GM23338 (cell line): ENCODE measurements at regions not wholly inside any gene's neighbourhood (a gene's known extent, or its start where the extent isn't known, plus 50 kb on each side); places are given as distances from the start of the nearest gene placed in this dataset.

ENCODE experiments used
- CREB1 ChIP-seq: fragments of 250-450 bp; sonication (Bioruptor Pico); IDR thresholded peaks from 2 replicates; pipeline ENCODE4 v1.5.0; 2020; ENCODE audit warnings: low read depth, mild to moderate bottlenecking, moderate library complexity
- EZH2 ChIP-seq: fragments of 200-600 bp; sonication (generic); IDR thresholded peaks from one replicate; pipeline ENCODE4 v1.8.0; 2017; ENCODE audit warnings: antibody characterized with exemption, mild to moderate bottlenecking, low read depth; ENCODE audit not compliant: unreplicated experiment
- EZH2phosphoT487 ChIP-seq: fragments of 200-600 bp; sonication (generic); IDR thresholded peaks from one replicate; pipeline ENCODE4 v1.8.1; 2018; ENCODE audit warnings: antibody characterized with exemption; ENCODE audit not compliant: unreplicated experiment
- NANOG ChIP-seq: IDR thresholded peaks from 2 replicates; pipeline ENCODE4 v1.6.1; 2016; ENCODE audit warnings: antibody characterized with exemption, borderline replicate concordance
- POLR2AphosphoS5 ChIP-seq: IDR thresholded peaks from 2 replicates; pipeline ENCODE4 v1.6.1; 2016; ENCODE audit warnings: antibody characterized with exemption, low read depth
- TF ChIP-seq, protein P1 (sequence below), 2 experiments: fragments of 200-600 bp in 1 of 2; sonication (generic) in 1 of 2; conservative IDR thresholded peaks; 2 replicates each; pipeline versions ENCODE4 v1.5.1 to v1.6.1; 2016 to 2017; ENCODE audit warnings: antibody characterized with exemption in 2 of 2, low read depth in 2 of 2, mild to moderate bottlenecking in 2 of 2, moderate library complexity in 1 of 2
- TF ChIP-seq, protein P2 (sequence below): IDR thresholded peaks from one replicate; pipeline ENCODE4 v1.6.1; 2018; ENCODE audit warnings: antibody characterized with exemption; ENCODE audit not compliant: unreplicated experiment

DNA sequence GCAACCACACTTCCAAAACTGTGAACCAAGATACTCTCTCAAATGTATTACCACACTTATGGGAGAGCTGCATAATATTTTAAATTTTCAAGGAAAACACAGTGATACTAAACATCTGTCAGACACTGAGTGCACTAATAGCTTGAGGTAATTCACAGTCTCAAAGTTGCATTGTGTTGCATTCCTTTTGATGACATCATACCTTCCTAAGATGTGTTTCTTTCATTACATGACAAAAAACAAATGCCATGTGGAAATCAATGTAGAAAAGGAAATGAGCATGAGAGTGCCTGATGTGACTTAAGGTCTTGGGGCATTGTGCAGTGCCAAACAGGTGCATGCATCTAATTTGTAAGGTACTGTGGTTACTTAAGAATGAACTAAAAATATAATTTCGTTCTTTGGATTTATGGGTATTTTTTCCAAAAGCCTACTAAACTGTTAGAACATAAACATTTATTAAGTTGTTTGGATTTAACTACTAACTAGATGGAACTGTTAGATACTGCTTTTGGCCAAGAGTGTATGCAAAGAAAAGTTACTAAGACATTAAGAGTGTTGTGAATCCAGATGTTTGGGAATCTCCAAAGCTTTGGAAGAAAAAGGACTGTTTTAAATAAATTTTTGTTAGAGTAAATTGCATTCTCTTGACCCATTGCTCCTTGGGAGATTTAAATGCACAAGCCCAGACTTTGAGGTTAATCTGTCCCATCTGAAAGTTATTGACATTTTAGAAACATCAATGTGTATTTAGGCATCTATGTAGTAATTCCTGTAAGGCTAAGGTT is 496.2 kb upstream of the SEMA3D start:
- TF ChIP-seq, protein P1, sequence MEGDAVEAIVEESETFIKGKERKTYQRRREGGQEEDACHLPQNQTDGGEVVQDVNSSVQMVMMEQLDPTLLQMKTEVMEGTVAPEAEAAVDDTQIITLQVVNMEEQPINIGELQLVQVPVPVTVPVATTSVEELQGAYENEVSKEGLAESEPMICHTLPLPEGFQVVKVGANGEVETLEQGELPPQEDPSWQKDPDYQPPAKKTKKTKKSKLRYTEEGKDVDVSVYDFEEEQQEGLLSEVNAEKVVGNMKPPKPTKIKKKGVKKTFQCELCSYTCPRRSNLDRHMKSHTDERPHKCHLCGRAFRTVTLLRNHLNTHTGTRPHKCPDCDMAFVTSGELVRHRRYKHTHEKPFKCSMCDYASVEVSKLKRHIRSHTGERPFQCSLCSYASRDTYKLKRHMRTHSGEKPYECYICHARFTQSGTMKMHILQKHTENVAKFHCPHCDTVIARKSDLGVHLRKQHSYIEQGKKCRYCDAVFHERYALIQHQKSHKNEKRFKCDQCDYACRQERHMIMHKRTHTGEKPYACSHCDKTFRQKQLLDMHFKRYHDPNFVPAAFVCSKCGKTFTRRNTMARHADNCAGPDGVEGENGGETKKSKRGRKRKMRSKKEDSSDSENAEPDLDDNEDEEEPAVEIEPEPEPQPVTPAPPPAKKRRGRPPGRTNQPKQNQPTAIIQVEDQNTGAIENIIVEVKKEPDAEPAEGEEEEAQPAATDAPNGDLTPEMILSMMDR (conservative IDR thresholded peaks at IDR 0.05; ENCODE audit: low read depth in 2 of 2), result no peak
- TF ChIP-seq, protein P2, sequence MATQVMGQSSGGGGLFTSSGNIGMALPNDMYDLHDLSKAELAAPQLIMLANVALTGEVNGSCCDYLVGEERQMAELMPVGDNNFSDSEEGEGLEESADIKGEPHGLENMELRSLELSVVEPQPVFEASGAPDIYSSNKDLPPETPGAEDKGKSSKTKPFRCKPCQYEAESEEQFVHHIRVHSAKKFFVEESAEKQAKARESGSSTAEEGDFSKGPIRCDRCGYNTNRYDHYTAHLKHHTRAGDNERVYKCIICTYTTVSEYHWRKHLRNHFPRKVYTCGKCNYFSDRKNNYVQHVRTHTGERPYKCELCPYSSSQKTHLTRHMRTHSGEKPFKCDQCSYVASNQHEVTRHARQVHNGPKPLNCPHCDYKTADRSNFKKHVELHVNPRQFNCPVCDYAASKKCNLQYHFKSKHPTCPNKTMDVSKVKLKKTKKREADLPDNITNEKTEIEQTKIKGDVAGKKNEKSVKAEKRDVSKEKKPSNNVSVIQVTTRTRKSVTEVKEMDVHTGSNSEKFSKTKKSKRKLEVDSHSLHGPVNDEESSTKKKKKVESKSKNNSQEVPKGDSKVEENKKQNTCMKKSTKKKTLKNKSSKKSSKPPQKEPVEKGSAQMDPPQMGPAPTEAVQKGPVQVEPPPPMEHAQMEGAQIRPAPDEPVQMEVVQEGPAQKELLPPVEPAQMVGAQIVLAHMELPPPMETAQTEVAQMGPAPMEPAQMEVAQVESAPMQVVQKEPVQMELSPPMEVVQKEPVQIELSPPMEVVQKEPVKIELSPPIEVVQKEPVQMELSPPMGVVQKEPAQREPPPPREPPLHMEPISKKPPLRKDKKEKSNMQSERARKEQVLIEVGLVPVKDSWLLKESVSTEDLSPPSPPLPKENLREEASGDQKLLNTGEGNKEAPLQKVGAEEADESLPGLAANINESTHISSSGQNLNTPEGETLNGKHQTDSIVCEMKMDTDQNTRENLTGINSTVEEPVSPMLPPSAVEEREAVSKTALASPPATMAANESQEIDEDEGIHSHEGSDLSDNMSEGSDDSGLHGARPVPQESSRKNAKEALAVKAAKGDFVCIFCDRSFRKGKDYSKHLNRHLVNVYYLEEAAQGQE, result no peak
- TF ChIP-seq EZH2phosphoT487, result no peak
- no peak for TF ChIP-seq POLR2AphosphoS5
- no peak for TF ChIP-seq EZH2
- TF ChIP-seq NANOG, result no peak
- no peak for TF ChIP-seq CREB1
